Peyer's patch (tissue), 4 donors: ENCODE measurements at regions not wholly inside any gene's neighbourhood (a gene's known extent, or its start where the extent isn't known, plus 50 kb on each side); places are given as distances from the start of the nearest gene placed in this dataset.
"Not testable (repeated sequence)": the region's sequence is repeated elsewhere in the genome, so short reads cannot be mapped to it uniquely, and the experiment has no call there.

ENCODE experiments used
- DNase-seq, 3 donors: peaks; one replicate each; pipeline ENCODE4 v3.0.0-alpha.2; 2017 to 2019
- H3K27ac ChIP-seq, 4 donors: fragments of 200-600 bp; sonication (generic); one replicate each; pipeline ENCODE4 v1.5.1; 2016 to 2019
- H3K27me3 ChIP-seq, 2 donors: fragments of 200-600 bp; sonication (generic); one replicate each; pipeline ENCODE4 v1.5.1; 2019
- H3K36me3 ChIP-seq, 3 donors: fragments of 200-600 bp; sonication (generic); one replicate each; pipeline ENCODE4 v1.5.1; 2016 to 2019
- H3K4me1 ChIP-seq, 4 donors: fragments of 200-600 bp; sonication (generic); one replicate each; pipeline ENCODE4 v1.5.1; 2016 to 2019
- H3K4me3 ChIP-seq, 4 donors: fragments of 200-600 bp; sonication (generic); 1 replicate in 3 of 4; 2 replicates in 1 of 4; pipeline ENCODE4 v1.5.1; 2016 to 2019; ENCODE audit warnings: mild to moderate bottlenecking in 1 of 4
- H3K9me3 ChIP-seq, 4 donors: fragments of 200-600 bp; sonication (generic); one replicate each; pipeline ENCODE4 v1.5.1; 2016 to 2019; ENCODE audit warnings: mild to moderate bottlenecking in 1 of 4
- POLR2A ChIP-seq, 2 donors: fragments of 450-650 bp; IDR thresholded peaks; one replicate each; pipeline ENCODE4 v1.5.1; 2017; ENCODE audit warnings: antibody characterized with exemption in 2 of 2, mild to moderate bottlenecking in 2 of 2, moderate library complexity in 2 of 2
- TF ChIP-seq, protein P1 (sequence below), 6 experiments: fragments of 450-650 bp in 4 of 6; fragments of 200-600 bp in 2 of 6; sonication (generic) in 1 of 6; IDR thresholded peaks; one replicate each; pipeline ENCODE4 v1.5.1; 2017 to 2019; ENCODE audit warnings: antibody characterized with exemption in 6 of 6, mild to moderate bottlenecking in 3 of 6, moderate library complexity in 1 of 6

DNA sequence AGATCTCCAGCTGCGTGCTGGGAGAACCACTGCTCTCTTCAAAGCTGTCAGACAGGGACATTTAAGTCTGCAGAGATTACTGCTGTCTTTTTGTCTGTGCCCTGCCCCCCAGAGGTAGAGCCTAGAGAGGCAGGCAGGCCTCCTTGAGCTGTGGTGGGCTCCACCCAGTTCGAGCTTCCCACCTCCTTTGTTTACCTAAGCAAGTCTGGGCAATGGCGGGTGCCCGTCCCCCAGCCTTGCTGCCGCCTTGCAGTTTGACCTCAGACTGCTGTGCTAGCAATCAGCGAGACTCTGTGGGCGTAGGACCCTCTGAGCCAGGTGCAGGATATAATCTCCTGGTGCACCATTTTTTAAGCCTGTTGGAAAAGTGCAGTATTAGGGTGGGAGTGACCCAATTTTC lies 128.6 kb downstream of the ACTR3 start:
- not testable (repeated sequence) for H3K27ac ChIP-seq, H3K36me3 ChIP-seq, H3K4me3 ChIP-seq, H3K27me3 ChIP-seq, DNase-seq, H3K4me1 ChIP-seq, H3K9me3 ChIP-seq

DNA sequence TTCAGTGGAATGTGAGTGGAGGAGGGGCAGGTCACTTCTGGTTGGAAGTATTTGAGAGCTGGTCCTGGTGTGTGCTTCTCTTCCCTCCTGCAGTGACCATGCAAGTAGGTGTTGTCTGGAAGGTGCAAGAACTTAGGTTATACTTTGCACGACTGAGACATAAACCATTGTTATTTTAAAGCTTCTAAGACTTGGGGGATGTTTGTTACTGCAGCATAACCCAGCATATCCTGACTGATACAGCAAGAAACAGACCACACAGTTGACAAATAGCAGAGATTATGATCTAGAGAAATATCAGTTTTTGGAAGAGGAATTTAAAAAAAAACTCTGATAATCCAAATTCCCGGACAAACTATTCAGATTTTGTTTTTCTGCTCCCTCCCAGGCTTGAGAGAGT lies 130.8 kb downstream of the ACTR3 start:
- no peak overlapping the region for H3K4me3 ChIP-seq
- no peak overlapping the region for H3K27ac ChIP-seq
- TF ChIP-seq, protein P1, sequence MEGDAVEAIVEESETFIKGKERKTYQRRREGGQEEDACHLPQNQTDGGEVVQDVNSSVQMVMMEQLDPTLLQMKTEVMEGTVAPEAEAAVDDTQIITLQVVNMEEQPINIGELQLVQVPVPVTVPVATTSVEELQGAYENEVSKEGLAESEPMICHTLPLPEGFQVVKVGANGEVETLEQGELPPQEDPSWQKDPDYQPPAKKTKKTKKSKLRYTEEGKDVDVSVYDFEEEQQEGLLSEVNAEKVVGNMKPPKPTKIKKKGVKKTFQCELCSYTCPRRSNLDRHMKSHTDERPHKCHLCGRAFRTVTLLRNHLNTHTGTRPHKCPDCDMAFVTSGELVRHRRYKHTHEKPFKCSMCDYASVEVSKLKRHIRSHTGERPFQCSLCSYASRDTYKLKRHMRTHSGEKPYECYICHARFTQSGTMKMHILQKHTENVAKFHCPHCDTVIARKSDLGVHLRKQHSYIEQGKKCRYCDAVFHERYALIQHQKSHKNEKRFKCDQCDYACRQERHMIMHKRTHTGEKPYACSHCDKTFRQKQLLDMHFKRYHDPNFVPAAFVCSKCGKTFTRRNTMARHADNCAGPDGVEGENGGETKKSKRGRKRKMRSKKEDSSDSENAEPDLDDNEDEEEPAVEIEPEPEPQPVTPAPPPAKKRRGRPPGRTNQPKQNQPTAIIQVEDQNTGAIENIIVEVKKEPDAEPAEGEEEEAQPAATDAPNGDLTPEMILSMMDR (IDR thresholded peaks at IDR 0.05): no peak
- no peak for TF ChIP-seq POLR2A (IDR thresholded peaks at IDR 0.05)

DNA sequence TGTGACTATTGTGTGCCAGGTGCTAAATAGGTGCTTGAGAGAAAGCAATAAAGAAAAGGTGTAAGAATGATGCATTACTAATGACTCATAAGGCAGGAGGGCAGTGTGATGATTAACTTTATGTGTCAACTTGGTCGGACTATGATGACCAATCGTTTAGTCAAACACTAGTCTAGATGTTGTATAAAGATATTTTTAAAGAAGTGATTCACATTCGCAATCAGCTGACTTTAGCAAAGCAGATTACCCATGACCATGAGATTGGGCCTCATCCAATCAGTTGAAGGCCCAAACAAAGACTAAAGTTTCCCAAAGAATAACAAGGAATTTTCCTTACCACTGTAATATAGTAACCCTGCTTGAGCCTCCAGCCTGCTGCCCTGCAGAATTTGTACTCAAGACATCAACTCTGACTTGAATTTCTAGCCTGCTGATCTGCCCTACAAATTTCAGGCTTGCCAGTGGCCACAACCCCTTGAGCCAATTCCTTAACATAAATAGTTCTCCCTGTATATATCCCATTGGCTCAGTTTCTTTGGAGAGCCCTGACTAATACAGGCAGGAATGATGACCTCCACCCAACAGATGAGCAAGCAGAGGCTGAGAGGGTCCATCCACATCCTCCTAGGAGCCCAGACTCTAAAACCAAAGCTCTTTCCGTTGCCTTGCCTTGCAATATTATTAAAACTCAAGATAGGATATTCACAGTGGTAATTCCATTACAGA lies 132.6 kb downstream of the ACTR3 start:
- DNase-seq: no peak
- Histone ChIP-seq H3K36me3 (no peaks in the 10 kb centered on the region), H3K9me3 (no peaks in the 10 kb centered on the region), H3K4me3 (no peak overlapping the region), H3K27ac (peak overlapping the region in 1 of 4 donors; percentile 73), H3K4me1 (no peaks in the 10 kb centered on the region), H3K27me3 (no peaks in the 10 kb centered on the region)
- TF ChIP-seq, protein P1 (IDR thresholded peaks at IDR 0.05): no peak

More for the DNA sequence above, 130.8 kb downstream of the ACTR3 start:
- Histone ChIP-seq H3K27me3 (no peaks in the 10 kb centered on the region), H3K9me3 (no peaks in the 10 kb centered on the region), H3K4me1 (no peaks in the 10 kb centered on the region), H3K36me3 (no peaks in the 10 kb centered on the region)
- DNase-seq: no peak

DNA sequence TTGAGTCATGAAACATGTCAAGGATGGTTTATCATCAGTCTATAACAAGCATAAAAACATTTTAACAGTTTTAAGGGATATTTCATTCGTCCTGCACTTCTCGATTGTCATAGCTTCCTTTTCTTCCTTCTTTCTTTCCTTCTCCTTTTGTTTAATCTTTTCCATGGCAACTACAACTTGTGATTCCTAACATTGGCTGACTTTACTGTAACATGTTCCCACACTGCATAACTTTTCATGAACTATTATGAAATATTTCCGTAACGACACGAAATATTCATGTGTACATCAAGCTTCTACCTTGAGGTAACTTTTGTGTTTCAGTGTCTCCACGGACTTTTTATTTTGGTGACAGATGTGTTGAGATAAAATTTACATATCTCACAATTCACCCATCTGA lies 134.4 kb downstream of the ACTR3 start:
- no peaks in the 10 kb centered on the region for H3K9me3 ChIP-seq
- H3K4me1 ChIP-seq: no peaks in the 10 kb centered on the region
- H3K27me3 ChIP-seq: no peaks in the 10 kb centered on the region
- H3K27ac ChIP-seq: no peak overlapping the region
- H3K36me3 ChIP-seq: no peaks in the 10 kb centered on the region
- TF ChIP-seq, protein P1 (IDR thresholded peaks at IDR 0.05): no peak
- no peak for TF ChIP-seq POLR2A (IDR thresholded peaks at IDR 0.05)
- no peak for DNase-seq
- no peak overlapping the region for H3K4me3 ChIP-seq

DNA sequence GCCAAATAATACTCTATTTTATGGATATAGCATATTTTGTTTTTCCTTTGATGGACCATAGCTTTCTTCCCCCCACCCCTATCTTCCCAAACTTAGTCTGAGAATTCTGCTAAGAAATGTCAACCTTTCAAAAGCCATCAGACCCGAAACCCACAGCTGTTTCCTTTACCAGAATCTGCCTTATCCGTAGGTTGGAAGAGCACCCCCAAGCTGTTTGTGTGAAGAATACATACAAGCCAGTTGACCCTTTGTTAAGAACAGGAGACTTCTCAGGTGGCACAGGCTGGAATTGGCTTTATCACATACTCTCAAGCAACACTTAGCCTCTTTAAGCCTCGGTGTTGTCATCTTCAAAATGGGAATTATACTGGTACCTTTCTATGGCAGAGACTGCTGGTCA lies 135.1 kb downstream of the ACTR3 start:
- Histone ChIP-seq H3K4me1 (no peaks in the 10 kb centered on the region), H3K27me3 (no peaks in the 10 kb centered on the region)
- no peak for DNase-seq

DNA sequence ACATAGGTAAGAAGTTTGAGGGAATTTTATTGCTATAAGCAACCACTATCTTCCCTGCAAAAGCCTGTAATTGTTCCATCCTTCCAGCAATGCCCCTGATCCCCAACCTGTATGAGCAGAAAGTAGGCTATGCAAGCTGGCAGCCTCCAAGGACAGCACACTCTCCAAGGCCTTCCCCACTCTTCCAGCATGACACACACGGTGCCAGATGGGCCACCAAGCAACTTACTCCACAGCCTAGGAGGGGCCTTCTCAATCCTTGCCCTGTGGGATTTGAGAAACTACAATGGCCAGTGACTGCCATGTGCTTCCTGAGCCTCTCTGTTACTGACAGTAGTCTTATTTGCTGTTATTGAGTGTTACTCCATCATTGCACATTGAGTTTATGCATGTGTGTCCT lies 137.5 kb downstream of the ACTR3 start:
- no peaks in the 10 kb centered on the region for H3K4me1 ChIP-seq
- H3K4me3 ChIP-seq: no peak overlapping the region
- H3K27ac ChIP-seq: no peak overlapping the region
- no peaks in the 10 kb centered on the region for H3K9me3 ChIP-seq
- TF ChIP-seq, protein P1 (IDR thresholded peaks at IDR 0.05): no peak
- TF ChIP-seq POLR2A (IDR thresholded peaks at IDR 0.05): no peak
- DNase-seq: no peak
- H3K27me3 ChIP-seq: no peaks in the 10 kb centered on the region
- H3K36me3 ChIP-seq: no peaks in the 10 kb centered on the region

More for the DNA sequence above, 135.1 kb downstream of the ACTR3 start:
- H3K27ac ChIP-seq: no peak overlapping the region
- TF ChIP-seq POLR2A (IDR thresholded peaks at IDR 0.05): no peak
- TF ChIP-seq, protein P1 (IDR thresholded peaks at IDR 0.05): no peak
- H3K36me3 ChIP-seq: no peaks in the 10 kb centered on the region
- no peak overlapping the region for H3K4me3 ChIP-seq
- H3K9me3 ChIP-seq: no peaks in the 10 kb centered on the region
